LNCaP clone FGC (cell line): ENCODE measurements at regions not wholly inside any gene's neighbourhood (a gene's known extent, or its start where the extent isn't known, plus 50 kb on each side); places are given as distances from the start of the nearest gene placed in this dataset.

Experiments
- DNase-seq: peaks from one replicate; pipeline ENCODE4 v3.0.0-alpha.2; 2011; ENCODE audit warnings: low read depth
- H3K4me3 ChIP-seq: 2 replicates; pipeline ENCODE4 v1.5.1; 2011; ENCODE audit warnings: mild to moderate bottlenecking, low read depth, low read length, control low read depth
- CTCF ChIP-seq: IDR thresholded peaks from 2 replicates; pipeline ENCODE4 v1.5.1; 2012; ENCODE audit warnings: mild to moderate bottlenecking; ENCODE audit not compliant: control insufficient read depth, insufficient read depth; ENCODE audit errors: extremely low read depth

- DNase-seq = no peak
- H3K4me3 ChIP-seq = no peak overlapping the region
- TF ChIP-seq CTCF = no peak
Measured at GRCh38 chr10:78764436-78764835, 304.3 kb upstream of the ZMIZ1 start.

- DNase-seq = no peak
- no peak for TF ChIP-seq CTCF
- no peak overlapping the region for H3K4me3 ChIP-seq
Measured at GRCh38 chr10:78764846-78765430, 303.8 kb upstream of the ZMIZ1 start.

GRCh38 chr10:78765726-78766335, 302.9 kb upstream of the ZMIZ1 start:
- no peak for TF ChIP-seq CTCF
- no peak overlapping the region for H3K4me3 ChIP-seq
- DNase-seq = no peak

- no peak for DNase-seq
- H3K4me3 ChIP-seq = no peak overlapping the region
- no peak for TF ChIP-seq CTCF
Measured at GRCh38 chr10:78766603-78767002, 302.2 kb upstream of the ZMIZ1 start.

GRCh38 chr10:78768041-78768835, 300.5 kb upstream of the ZMIZ1 start:
- no peak overlapping the region for H3K4me3 ChIP-seq
- no peak for DNase-seq
- TF ChIP-seq CTCF = no peak

- TF ChIP-seq CTCF = no peak
- no peak overlapping the region for H3K4me3 ChIP-seq
- DNase-seq = no peak
Measured at GRCh38 chr10:78768876-78769275, 299.9 kb upstream of the ZMIZ1 start.

- no peak for TF ChIP-seq CTCF
Measured at GRCh38 chr10:78769526-78769925, 299.2 kb upstream of the ZMIZ1 start.

More at GRCh38 chr10:78769526-78769925, 299.2 kb upstream of the ZMIZ1 start:
- no peak overlapping the region for H3K4me3 ChIP-seq
- no peak for DNase-seq
